ENCODE measurements at regions not wholly inside any gene's neighbourhood (a gene's known extent, or its start where the extent isn't known, plus 50 kb on each side); places are given as distances from the start of the nearest gene placed in this dataset.

DNA sequence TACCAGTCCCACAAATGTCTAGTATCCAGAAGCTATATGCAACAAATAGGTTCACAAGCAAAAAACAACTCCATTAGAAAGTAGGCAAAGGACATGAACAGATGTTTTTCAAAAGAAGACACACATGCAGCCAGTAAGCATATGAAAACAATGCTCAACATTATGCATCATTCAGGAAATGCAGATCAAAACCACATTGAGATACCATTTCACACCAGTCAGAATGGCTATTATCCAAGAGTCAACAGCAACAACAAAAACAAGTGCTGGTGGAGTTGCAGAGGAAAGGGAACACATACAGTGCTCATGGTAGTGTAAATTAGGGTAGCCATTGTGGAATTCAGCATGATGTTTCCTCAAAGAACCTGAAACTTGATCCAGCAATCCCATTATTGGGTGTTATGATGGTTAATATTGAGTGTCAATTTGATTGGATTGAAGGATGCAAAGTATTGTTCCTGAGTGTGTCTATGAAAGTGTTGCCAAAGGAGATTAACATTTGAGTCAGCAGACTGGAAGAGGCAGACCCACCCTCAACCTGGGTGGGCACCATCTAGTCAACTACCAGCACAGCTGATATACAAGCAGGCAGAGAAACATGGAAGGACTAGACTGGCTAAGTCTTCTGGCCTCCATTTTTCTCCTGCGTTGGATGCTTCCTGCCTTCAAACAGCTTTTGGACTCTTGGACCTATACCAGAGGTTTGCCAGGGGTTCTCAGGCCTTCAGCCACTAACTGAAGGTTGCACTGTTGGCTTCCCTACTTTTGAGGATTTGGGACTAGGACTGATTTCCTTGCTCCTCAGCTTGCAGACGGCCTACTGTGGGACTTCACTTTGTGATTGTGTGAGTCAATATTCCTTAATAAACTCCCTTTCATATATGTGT is 218.4 kb upstream of the SEMA3D start:
- TF ChIP-seq ZBTB7A (IDR thresholded peaks at IDR 0.05; ENCODE audit: low read depth) (no peak), FOXM1 (IDR thresholded peaks at IDR 0.05; ENCODE audit: borderline replicate concordance, low read depth) (no peak)
- TF ChIP-seq, protein P1, sequence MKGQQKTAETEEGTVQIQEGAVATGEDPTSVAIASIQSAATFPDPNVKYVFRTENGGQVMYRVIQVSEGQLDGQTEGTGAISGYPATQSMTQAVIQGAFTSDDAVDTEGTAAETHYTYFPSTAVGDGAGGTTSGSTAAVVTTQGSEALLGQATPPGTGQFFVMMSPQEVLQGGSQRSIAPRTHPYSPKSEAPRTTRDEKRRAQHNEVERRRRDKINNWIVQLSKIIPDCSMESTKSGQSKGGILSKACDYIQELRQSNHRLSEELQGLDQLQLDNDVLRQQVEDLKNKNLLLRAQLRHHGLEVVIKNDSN (IDR thresholded peaks at IDR 0.05): no peak

DNA sequence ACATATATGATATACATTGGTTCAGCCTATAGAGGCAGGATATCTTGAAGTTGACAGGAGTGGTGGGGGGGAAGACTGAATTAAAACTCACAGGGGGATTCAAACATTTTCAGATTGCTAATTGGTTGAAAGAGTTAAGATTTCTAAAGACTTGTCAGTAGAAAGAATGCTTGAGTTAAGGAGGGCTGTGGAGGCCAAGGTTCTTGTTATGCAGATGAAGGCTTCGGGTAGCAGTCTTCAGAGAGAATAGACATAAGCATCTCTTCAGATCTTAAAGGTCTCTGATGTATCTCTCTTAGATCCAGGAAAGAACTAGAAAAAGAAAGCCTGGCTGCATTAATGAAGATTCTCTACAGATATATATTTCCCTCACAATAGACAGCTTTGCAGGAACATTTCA is 209.8 kb upstream of the SEMA3D start:
- TF ChIP-seq TAF1 (IDR thresholded peaks at IDR 0.05; ENCODE audit: low read depth): no peak

DNA sequence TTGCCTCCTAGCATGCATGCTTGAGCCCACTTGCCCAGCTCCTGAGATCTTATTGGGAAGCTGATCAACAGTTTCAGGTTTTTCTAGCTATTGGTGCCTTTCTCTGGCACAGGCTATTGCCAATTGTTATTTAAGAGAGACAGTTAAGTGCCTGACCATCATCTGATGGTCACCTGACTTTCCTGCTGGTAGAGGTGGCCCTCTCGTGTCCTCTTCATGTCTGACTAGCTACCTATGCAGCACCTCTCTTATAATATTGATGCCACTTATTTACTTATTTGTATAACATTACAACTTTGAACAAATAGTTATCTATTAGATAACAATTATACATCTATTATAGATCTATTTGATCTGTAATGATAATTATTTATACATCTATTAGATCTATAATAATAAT is 205.9 kb upstream of the SEMA3D start:
- TF ChIP-seq CEBPB (IDR thresholded peaks at IDR 0.05) (no peak), YY1 (IDR thresholded peaks at IDR 0.05; ENCODE audit: low read depth) (no peak), TAF1 (IDR thresholded peaks at IDR 0.05; ENCODE audit: low read depth) (no peak), RAD21 (IDR thresholded peaks at IDR 0.05; ENCODE audit: low read depth) (no peak), TCF12 (IDR thresholded peaks at IDR 0.05; ENCODE audit: low read depth) (no peak), EGR1 (IDR thresholded peaks at IDR 0.05) (no peak), EP300 (IDR thresholded peaks at IDR 0.05; ENCODE audit: borderline replicate concordance) (no peak), CREB1 (IDR thresholded peaks at IDR 0.05; ENCODE audit: low read depth) (no peak), NFIC (IDR thresholded peaks at IDR 0.05) (no peak)
- TF ChIP-seq, protein P1 (IDR thresholded peaks at IDR 0.05): no peak
- TF ChIP-seq, protein P2, sequence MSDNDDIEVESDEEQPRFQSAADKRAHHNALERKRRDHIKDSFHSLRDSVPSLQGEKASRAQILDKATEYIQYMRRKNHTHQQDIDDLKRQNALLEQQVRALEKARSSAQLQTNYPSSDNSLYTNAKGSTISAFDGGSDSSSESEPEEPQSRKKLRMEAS (IDR thresholded peaks at IDR 0.05): no peak
- TF ChIP-seq, protein P3, sequence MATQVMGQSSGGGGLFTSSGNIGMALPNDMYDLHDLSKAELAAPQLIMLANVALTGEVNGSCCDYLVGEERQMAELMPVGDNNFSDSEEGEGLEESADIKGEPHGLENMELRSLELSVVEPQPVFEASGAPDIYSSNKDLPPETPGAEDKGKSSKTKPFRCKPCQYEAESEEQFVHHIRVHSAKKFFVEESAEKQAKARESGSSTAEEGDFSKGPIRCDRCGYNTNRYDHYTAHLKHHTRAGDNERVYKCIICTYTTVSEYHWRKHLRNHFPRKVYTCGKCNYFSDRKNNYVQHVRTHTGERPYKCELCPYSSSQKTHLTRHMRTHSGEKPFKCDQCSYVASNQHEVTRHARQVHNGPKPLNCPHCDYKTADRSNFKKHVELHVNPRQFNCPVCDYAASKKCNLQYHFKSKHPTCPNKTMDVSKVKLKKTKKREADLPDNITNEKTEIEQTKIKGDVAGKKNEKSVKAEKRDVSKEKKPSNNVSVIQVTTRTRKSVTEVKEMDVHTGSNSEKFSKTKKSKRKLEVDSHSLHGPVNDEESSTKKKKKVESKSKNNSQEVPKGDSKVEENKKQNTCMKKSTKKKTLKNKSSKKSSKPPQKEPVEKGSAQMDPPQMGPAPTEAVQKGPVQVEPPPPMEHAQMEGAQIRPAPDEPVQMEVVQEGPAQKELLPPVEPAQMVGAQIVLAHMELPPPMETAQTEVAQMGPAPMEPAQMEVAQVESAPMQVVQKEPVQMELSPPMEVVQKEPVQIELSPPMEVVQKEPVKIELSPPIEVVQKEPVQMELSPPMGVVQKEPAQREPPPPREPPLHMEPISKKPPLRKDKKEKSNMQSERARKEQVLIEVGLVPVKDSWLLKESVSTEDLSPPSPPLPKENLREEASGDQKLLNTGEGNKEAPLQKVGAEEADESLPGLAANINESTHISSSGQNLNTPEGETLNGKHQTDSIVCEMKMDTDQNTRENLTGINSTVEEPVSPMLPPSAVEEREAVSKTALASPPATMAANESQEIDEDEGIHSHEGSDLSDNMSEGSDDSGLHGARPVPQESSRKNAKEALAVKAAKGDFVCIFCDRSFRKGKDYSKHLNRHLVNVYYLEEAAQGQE (IDR thresholded peaks at IDR 0.05; ENCODE audit: low read depth): no peak

DNA sequence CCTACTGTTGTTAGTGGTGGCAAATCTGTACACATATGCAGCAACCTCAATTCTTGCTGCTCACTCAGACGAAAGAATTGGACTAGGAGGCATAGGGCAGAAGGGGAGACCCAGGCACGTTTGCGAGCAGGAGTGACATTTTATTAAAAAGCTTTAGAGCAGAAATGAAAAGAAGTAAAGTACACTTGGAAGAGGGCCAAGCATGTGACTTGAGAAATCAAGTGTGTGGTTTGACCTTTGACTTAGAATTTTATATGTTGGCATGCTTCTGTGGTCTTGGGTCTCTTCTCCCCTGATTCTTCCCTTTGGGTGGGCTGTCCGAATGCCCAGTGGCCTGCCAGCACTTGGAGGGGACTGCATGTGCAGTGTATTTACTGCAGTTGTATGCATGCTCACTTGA is 205.5 kb upstream of the SEMA3D start:
- TF ChIP-seq RAD21 (IDR thresholded peaks at IDR 0.05; ENCODE audit: low read depth) (no peak), NFIC (IDR thresholded peaks at IDR 0.05) (0 out of 2 replicates have a peak, but pooled peaks have one; percentile 9)

DNA sequence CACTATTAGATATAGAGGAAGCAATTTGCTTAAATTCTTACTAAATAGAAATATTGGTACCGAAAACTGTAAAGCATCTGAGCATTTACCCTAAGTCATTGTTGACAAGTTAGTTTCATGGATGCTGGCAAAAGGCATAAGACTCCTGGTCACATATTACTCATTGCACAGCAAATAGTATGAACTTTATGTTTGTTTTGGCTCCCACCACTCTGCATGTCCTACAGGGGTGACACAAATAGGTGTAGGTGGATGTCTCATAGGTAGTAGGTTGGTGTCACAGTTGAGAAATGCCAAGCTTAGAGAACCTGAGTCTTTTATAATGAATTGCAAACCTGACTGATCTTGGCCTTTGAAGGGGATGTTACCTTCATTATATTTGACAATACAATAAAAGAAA is 199.6 kb upstream of the SEMA3D start:
- TF ChIP-seq TEAD4 (IDR thresholded peaks at IDR 0.05) (no peak), TCF12 (IDR thresholded peaks at IDR 0.05; ENCODE audit: low read depth) (no peak), NFIC (IDR thresholded peaks at IDR 0.05) (no peak), TAF1 (IDR thresholded peaks at IDR 0.05; ENCODE audit: low read depth) (no peak), CEBPB (IDR thresholded peaks at IDR 0.05) (no peak), FOXM1 (IDR thresholded peaks at IDR 0.05; ENCODE audit: borderline replicate concordance, low read depth) (no peak), YY1 (IDR thresholded peaks at IDR 0.05; ENCODE audit: low read depth) (no peak), EGR1 (IDR thresholded peaks at IDR 0.05) (no peak), CREB1 (IDR thresholded peaks at IDR 0.05; ENCODE audit: low read depth) (no peak), ZBTB7A (IDR thresholded peaks at IDR 0.05; ENCODE audit: low read depth) (no peak), RAD21 (IDR thresholded peaks at IDR 0.05; ENCODE audit: low read depth) (no peak), EP300 (IDR thresholded peaks at IDR 0.05; ENCODE audit: borderline replicate concordance) (no peak)
- TF ChIP-seq, protein P3 (IDR thresholded peaks at IDR 0.05; ENCODE audit: low read depth): no peak
- TF ChIP-seq, protein P1 (IDR thresholded peaks at IDR 0.05): no peak
- TF ChIP-seq, protein P2 (IDR thresholded peaks at IDR 0.05): no peak

DNA sequence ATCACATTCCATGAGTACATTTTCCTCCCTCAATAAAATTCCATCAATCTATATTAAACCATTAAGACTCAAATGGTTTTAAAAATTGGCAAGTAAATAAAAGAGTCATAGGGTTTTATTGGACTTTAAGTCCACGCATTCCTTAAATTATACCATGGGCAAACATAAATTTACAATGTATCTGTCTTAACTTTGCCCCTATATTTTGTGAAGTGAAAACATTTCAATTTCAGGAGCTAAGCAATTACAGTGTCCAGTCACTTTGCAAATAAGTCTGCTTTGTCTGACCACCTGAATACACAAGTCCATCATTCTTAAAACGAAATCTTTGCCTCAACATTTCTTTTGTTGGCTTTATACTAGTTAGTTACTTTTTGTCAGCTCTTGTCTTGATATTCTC is 197.5 kb upstream of the SEMA3D start:
- TF ChIP-seq TCF12 (IDR thresholded peaks at IDR 0.05; ENCODE audit: low read depth): no peak
- TF ChIP-seq CEBPB (IDR thresholded peaks at IDR 0.05): no peak
- TF ChIP-seq NFIC (IDR thresholded peaks at IDR 0.05): no peak
- TF ChIP-seq, protein P1 (IDR thresholded peaks at IDR 0.05): no peak
- no peak for TF ChIP-seq YY1 (IDR thresholded peaks at IDR 0.05; ENCODE audit: low read depth)
- TF ChIP-seq, protein P2 (IDR thresholded peaks at IDR 0.05): no peak
- TF ChIP-seq RAD21 (IDR thresholded peaks at IDR 0.05; ENCODE audit: low read depth): no peak
- no peak for TF ChIP-seq EP300 (IDR thresholded peaks at IDR 0.05; ENCODE audit: borderline replicate concordance)
- TF ChIP-seq TAF1 (IDR thresholded peaks at IDR 0.05; ENCODE audit: low read depth): no peak
- TF ChIP-seq FOXM1 (IDR thresholded peaks at IDR 0.05; ENCODE audit: borderline replicate concordance, low read depth): no peak
- TF ChIP-seq ZBTB7A (IDR thresholded peaks at IDR 0.05; ENCODE audit: low read depth): no peak
- no peak for TF ChIP-seq CREB1 (IDR thresholded peaks at IDR 0.05; ENCODE audit: low read depth)
- no peak for TF ChIP-seq TEAD4 (IDR thresholded peaks at IDR 0.05)
- no peak for TF ChIP-seq EGR1 (IDR thresholded peaks at IDR 0.05)
- TF ChIP-seq, protein P3 (IDR thresholded peaks at IDR 0.05; ENCODE audit: low read depth): no peak

All from Ishikawa (cell line).